ENCODE measurements at regions not wholly inside any gene's neighbourhood (a gene's known extent, or its start where the extent isn't known, plus 50 kb on each side); places are given as distances from the start of the nearest gene placed in this dataset.

GRCh38 chr7:31249671-31250070, 90.9 kb downstream of the NEUROD6 start:
- TF ChIP-seq CTCF (IDR thresholded peaks at IDR 0.05; ENCODE audit: insufficient read depth, low read depth, low read length) (no peak), EZH2 (IDR thresholded peaks at IDR 0.05; ENCODE audit: insufficient read depth, low read length) (no peak)

Measured in astrocyte (in vitro differentiated cells and primary cell).